Keratinocyte (primary cell): ENCODE measurements at regions not wholly inside any gene's neighbourhood (a gene's known extent, or its start where the extent isn't known, plus 50 kb on each side); places are given as distances from the start of the nearest gene placed in this dataset.

Source experiments
- DNase-seq: peaks from one replicate; pipeline ENCODE4 v3.0.0-alpha.2; 2011; ENCODE audit warnings: low read depth, missing footprints, low spot score
- FAIRE-seq: peaks from 2 replicates; lab custom pipeline; 2011; peaks lifted over from hg19 to GRCh38; lab: Jason Lieb, UNC
- H2AFZ ChIP-seq: 2 replicates; pipeline ENCODE4 v1.6.0; 2012; ENCODE audit warnings: low read length, control low read depth, inconsistent platforms; ENCODE audit not compliant: control insufficient read depth
- H3K27ac ChIP-seq: 2 replicates; pipeline ENCODE4 v1.5.1; 2011; ENCODE audit warnings: low read length; ENCODE audit not compliant: control insufficient read depth, insufficient read depth
- H3K27me3 ChIP-seq: 3 replicates; pipeline ENCODE4 v1.6.0; 2011; ENCODE audit warnings: low read length; ENCODE audit not compliant: control insufficient read depth, insufficient read depth; ENCODE audit errors: extremely low read depth
- H3K36me3 ChIP-seq, 2 experiments: 2 replicates in 1 of 2; 3 replicates in 1 of 2; pipeline ENCODE4 v1.5.1; 2011; ENCODE audit warnings: low read length in 2 of 2, mild to moderate bottlenecking in 1 of 2; ENCODE audit not compliant: control insufficient read depth in 2 of 2, insufficient read depth in 2 of 2; ENCODE audit errors: extremely low read depth in 1 of 2
- H3K4me1 ChIP-seq: 3 replicates; pipeline ENCODE4 v1.5.1; 2011; ENCODE audit warnings: low read length; ENCODE audit not compliant: control insufficient read depth, insufficient read depth; ENCODE audit errors: extremely low read depth
- H3K4me2 ChIP-seq: 3 replicates; pipeline ENCODE4 v1.6.0; 2011; ENCODE audit warnings: low read depth, low read length; ENCODE audit not compliant: control insufficient read depth, insufficient read depth; ENCODE audit errors: extremely low read depth
- H3K4me3 ChIP-seq, 3 experiments: fragments of 200-600 bp in 1 of 3; sonication (generic) in 1 of 3; 2 replicates in 2 of 3; 3 replicates in 1 of 3; pipeline ENCODE4 v1.5.1; 2011 to 2016; ENCODE audit warnings: low read length in 3 of 3, mild to moderate bottlenecking in 3 of 3, control low read depth in 2 of 3, inconsistent platforms in 1 of 3, low read depth in 1 of 3, mixed read lengths in 1 of 3, mixed run types in 1 of 3, moderate library complexity in 1 of 3; ENCODE audit not compliant: control insufficient read depth in 2 of 3, insufficient read depth in 2 of 3; ENCODE audit errors: extremely low read depth in 1 of 3
- H3K79me2 ChIP-seq: 2 replicates; pipeline ENCODE4 v1.6.0; 2012; ENCODE audit warnings: low read length; ENCODE audit not compliant: control insufficient read depth, insufficient read depth
- H3K9ac ChIP-seq: 3 replicates; pipeline ENCODE4 v1.6.0; 2011; ENCODE audit warnings: low read length; ENCODE audit not compliant: control insufficient read depth, insufficient read depth; ENCODE audit errors: extremely low read depth
- H3K9me1 ChIP-seq: 3 replicates; pipeline ENCODE4 v1.6.0; 2011; ENCODE audit warnings: low read length; ENCODE audit not compliant: control insufficient read depth, insufficient read depth; ENCODE audit errors: extremely low read depth
- H3K9me3 ChIP-seq: 2 replicates; pipeline ENCODE4 v1.5.1; 2012; ENCODE audit warnings: low read depth, low read length; ENCODE audit not compliant: control insufficient read depth
- H4K20me1 ChIP-seq: 3 replicates; pipeline ENCODE4 v1.6.0; 2011; ENCODE audit warnings: low read length; ENCODE audit not compliant: control insufficient read depth, insufficient read depth; ENCODE audit errors: extremely low read depth
- CTCF ChIP-seq, 3 experiments: IDR thresholded peaks in 1 of 3; conservative IDR thresholded peaks in 1 of 3; optimal IDR thresholded peaks in 1 of 3; 2 replicates in 2 of 3; 3 replicates in 1 of 3; pipeline versions ENCODE3 to v1.5.1; 2011; ENCODE audit warnings: low read length in 3 of 3, mild to moderate bottlenecking in 3 of 3, moderate library complexity in 2 of 3, control low read depth in 1 of 3, inconsistent platforms in 1 of 3; ENCODE audit not compliant: insufficient read depth in 2 of 3; ENCODE audit errors: extremely low read depth in 1 of 3
- EZH2 ChIP-seq: IDR thresholded peaks from one replicate; pipeline ENCODE4 v1.6.1; 2012; ENCODE audit warnings: inconsistent platforms, mild to moderate bottlenecking, low read length, moderate library complexity
- dilution Hi-C: fragments of 300-500 bp; cut with MboI; formaldehyde crosslinking; loops from one replicate; pipeline ENCODE4 v1.7.0; 2020; ENCODE audit warnings: low sequenced_read_pairs; ENCODE audit not compliant: extremely low pct_ligation_motif_present

- dilution Hi-C loops, result no loop called here
- Histone ChIP-seq H3K36me3 (no peaks in the 10 kb centered on the region), H3K9me3 (no peaks in the 10 kb centered on the region), H3K4me2 (no peak overlapping the region), H3K9ac (no peak overlapping the region), H3K9me1 (no peaks in the 10 kb centered on the region), H3K27ac (no peak overlapping the region), H4K20me1 (no peaks in the 10 kb centered on the region), H3K4me1 (no peaks in the 10 kb centered on the region), H3K27me3 (no peaks in the 10 kb centered on the region), H3K79me2 (no peaks in the 10 kb centered on the region), H2AFZ (no peak overlapping the region), H3K4me3 (no peak overlapping the region)
- TF ChIP-seq EZH2 (no peak), CTCF (optimal IDR thresholded peaks at IDR 0.05 in 1 of 3, IDR thresholded peaks at IDR 0.05 in 1 of 3, conservative IDR thresholded peaks at IDR 0.05 in 1 of 3; ENCODE audit: extremely low read depth in 1 of 3, insufficient read depth in 2 of 3, low read length in 3 of 3) (no peak)
- DNase-seq (no peak), FAIRE-seq (no peak)
These were observed 566.6 kb upstream of the TUSC1 start for GRCh38 chr9:26244661-26245451.

DNA sequence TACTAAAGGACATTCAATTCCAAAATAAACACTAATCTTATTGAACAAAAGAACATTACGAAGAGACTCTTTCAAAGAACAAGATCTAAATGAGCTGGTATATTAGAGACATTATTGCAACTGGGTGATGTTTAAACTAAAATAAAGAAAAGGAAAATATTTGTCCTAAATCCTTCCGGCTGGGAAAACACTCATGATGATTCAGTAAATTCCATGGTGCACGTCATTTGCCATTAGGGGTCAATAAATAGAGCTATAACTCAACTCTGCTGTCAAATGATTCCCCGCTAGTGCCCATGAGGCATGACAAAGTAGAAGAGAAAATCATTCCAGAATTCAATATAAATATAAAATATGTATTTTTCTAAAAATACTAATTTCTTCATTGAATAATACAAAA, 565.5 kb upstream of the TUSC1 start:
- Histone ChIP-seq H3K27ac (no peak overlapping the region), H4K20me1 (no peaks in the 10 kb centered on the region), H3K4me2 (no peak overlapping the region), H3K9ac (no peak overlapping the region), H2AFZ (no peak overlapping the region), H3K4me3 (no peak overlapping the region), H3K79me2 (no peaks in the 10 kb centered on the region), H3K9me1 (no peaks in the 10 kb centered on the region), H3K9me3 (no peaks in the 10 kb centered on the region), H3K27me3 (no peaks in the 10 kb centered on the region), H3K4me1 (no peaks in the 10 kb centered on the region), H3K36me3 (no peaks in the 10 kb centered on the region)
- DNase-seq (no peak), FAIRE-seq (no peak)
- dilution Hi-C loops, result no loop called here
- TF ChIP-seq EZH2, result no peak
- no peak for TF ChIP-seq CTCF (optimal IDR thresholded peaks at IDR 0.05 in 1 of 3, IDR thresholded peaks at IDR 0.05 in 1 of 3, conservative IDR thresholded peaks at IDR 0.05 in 1 of 3; ENCODE audit: extremely low read depth in 1 of 3, insufficient read depth in 2 of 3, low read length in 3 of 3)
